Epithelial cell of esophagus (primary cell): ENCODE measurements at regions not wholly inside any gene's neighbourhood (a gene's known extent, or its start where the extent isn't known, plus 50 kb on each side); places are given as distances from the start of the nearest gene placed in this dataset.
"Not testable (repeated sequence)": the region's sequence is repeated elsewhere in the genome, so short reads cannot be mapped to it uniquely, and the experiment has no call there.

Experiments used
- DNase-seq: peaks from one replicate; pipeline ENCODE4 v3.0.0; 2010; ENCODE audit warnings: low read depth
- H3K4me3 ChIP-seq: 2 replicates; pipeline ENCODE4 v1.5.1; 2011; ENCODE audit warnings: mild to moderate bottlenecking, low read length, control low read depth
- TF ChIP-seq, protein P1 (sequence below): IDR thresholded peaks from 2 replicates; pipeline ENCODE4 v1.5.1; 2011; ENCODE audit warnings: low read depth, mild to moderate bottlenecking, low read length, control low read depth, inconsistent platforms; ENCODE audit not compliant: insufficient read depth; ENCODE audit errors: missing control alignments

DNA sequence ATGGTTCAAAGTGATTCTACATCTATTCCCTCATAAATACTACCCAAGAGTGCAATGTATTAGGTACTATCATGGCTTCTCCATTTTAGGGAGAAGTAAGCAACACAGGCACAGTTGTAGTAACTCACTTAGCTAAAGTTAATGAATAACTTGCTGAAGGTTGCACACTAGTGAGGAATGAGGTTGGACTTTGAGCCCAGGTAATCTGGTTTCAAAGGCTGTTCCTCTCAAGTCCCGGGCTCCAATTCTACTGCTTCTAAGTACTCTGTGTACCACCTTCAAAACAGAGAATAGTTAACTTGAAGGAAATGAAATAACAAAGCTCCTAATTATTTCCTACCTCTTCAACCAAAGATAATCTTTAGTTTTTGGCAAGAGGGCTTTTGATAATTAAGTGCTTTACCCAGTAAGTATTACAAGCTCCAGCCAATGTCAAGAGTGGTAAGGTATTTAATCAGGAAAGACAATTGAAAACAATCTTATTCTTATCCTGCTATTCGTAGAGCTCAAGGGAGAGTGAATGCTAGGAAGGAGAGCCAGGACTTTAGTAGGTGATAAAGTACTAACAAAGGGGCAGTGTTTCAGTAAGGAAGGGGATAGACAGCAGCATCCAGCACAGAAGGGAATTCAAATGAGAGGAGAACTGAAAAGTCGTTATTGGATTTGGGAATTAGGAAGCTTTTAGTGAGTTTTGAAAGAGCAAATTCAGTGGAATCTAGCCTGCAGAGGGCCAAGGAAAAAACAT lies 158.2 kb upstream of the PTPRZ1 start:
- H3K4me3 ChIP-seq, result no peak overlapping the region
- TF ChIP-seq, protein P1, sequence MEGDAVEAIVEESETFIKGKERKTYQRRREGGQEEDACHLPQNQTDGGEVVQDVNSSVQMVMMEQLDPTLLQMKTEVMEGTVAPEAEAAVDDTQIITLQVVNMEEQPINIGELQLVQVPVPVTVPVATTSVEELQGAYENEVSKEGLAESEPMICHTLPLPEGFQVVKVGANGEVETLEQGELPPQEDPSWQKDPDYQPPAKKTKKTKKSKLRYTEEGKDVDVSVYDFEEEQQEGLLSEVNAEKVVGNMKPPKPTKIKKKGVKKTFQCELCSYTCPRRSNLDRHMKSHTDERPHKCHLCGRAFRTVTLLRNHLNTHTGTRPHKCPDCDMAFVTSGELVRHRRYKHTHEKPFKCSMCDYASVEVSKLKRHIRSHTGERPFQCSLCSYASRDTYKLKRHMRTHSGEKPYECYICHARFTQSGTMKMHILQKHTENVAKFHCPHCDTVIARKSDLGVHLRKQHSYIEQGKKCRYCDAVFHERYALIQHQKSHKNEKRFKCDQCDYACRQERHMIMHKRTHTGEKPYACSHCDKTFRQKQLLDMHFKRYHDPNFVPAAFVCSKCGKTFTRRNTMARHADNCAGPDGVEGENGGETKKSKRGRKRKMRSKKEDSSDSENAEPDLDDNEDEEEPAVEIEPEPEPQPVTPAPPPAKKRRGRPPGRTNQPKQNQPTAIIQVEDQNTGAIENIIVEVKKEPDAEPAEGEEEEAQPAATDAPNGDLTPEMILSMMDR, result no peak
- DNase-seq, result no peak

DNA sequence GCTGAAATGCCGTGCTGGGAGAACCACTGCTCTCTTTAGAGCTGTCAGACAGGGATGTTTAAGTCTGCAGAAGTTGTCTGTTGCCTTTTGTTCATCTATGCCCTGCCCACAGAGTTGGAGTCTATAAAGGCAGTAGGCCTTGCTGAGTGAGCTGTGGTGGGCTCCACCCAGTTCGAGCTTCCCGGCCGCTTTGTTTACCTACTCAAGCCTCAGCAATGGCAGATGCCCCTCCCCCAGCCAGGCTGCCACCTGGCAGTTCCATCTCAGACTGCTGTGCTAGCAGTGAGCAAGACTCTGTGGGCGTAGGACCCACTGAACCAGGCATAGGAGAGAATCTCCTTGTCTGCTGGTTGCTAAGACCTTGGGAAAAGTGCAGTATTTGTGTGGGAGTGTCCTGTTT lies 160.0 kb upstream of the PTPRZ1 start:
- DNase-seq, result peak; percentile 5

DNA sequence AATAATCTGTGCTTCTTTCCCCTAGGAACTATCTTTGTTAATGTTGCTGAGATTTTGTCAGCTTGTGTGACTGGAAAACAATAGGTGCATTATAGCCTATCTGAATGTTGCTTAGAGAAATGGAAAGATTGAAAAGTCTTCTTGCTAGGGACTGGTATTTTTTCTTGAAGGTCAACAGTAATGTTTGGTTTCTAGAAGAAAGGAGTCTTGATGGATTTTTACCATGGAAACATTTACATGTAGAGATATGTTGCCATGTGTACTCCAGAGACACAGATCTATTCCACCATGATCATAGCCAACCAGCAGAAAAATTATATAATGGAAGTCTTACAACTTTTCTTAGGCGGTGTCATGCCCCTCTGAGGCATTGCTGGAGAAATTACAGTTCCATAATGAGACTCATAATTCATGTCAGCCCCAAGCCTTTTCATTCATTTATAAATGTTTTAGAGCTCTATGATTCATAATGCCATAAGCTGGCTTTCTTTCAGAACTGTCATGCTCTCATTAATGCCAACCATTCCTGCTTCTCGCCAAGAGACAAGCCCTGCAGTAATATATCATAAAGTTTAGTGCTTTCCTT lies 175.1 kb upstream of the PTPRZ1 start:
- no peak overlapping the region for H3K4me3 ChIP-seq
- DNase-seq, result peak; percentile 67
- TF ChIP-seq, protein P1, result no peak

More for the DNA sequence above, 160.0 kb upstream of the PTPRZ1 start:
- H3K4me3 ChIP-seq, result not testable (repeated sequence)

DNA sequence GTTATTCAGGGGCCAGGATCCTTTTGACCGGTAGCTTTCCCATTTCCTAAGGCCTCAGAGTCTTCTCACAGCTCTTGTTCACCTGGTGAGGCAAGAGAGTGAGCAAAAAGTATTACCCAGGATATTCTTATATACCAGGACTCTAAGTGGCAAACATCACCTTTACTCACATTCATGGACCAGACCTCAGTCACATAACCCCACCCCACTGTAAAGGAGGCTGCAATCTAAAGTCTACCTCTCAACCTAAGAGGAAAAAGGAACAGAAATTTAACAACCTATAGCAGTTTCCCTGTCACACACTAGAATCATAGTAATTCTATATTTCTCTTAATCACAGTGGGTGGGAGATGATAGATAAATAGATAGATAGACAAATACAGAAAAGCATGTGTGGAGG lies 176.0 kb upstream of the PTPRZ1 start:
- no peak for DNase-seq
- TF ChIP-seq, protein P1, result no peak
- no peak overlapping the region for H3K4me3 ChIP-seq

DNA sequence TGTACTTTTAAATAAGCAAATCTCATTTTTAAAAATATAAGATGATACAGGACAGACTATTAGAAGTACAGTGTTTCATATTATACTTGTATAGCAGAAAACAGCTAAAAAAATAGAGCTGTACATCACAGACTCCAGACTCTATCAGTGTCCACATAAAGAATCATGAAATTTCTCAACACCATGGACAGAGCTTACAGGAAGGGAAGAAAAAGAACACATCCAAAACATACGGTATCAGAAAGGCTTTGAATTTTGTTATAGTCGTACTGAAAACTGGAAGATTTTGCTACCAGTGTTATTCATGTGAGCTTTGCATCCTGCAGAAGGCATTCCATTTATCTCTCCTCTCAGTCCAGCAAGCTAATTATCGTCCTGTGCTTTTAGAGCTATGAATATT lies 183.2 kb upstream of the PTPRZ1 start:
- H3K4me3 ChIP-seq, result no peak overlapping the region
- no peak for DNase-seq

DNA sequence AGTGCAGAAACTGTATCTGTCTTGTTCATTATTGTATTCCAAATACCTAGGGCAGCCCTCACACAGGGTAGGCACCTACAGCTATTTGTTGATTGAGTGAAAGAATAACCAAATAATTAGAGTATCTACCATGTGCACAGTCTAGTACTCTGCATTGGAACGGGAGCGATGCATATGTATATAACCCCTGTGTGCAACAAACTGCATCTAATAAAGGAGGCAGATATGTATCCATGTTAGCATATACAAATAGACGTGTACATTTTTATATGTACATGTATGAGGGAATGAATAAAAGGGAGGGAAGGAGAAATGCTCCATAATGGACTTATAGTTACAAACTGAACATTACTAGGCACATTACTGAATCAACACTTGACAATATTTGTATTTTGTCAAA lies 191.3 kb upstream of the PTPRZ1 start:
- TF ChIP-seq, protein P1, result no peak
- DNase-seq, result no peak
- H3K4me3 ChIP-seq, result no peak overlapping the region

More for the DNA sequence above, 183.2 kb upstream of the PTPRZ1 start:
- TF ChIP-seq, protein P1, result no peak

DNA sequence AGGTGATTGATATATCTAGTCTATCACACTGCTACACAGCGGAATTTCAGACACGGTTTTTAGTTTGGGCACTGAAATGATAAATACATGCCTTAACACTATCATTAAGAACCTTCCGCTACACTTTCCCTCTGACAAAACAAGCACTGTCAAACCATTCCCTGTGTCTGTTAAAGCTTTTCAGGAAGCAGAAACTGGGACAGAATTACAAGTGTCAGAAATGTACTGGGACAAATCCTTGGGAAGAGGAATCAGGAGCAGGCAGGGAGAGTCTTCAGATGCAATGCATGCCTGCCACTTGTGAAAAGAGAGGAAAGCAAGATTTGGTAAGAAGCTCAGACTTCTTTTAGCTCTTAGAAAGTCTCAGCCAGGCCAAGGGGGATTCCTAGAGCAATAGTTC lies 196.8 kb upstream of the PTPRZ1 start:
- no peak overlapping the region for H3K4me3 ChIP-seq
- DNase-seq, result no peak
- TF ChIP-seq, protein P1, result no peak

DNA sequence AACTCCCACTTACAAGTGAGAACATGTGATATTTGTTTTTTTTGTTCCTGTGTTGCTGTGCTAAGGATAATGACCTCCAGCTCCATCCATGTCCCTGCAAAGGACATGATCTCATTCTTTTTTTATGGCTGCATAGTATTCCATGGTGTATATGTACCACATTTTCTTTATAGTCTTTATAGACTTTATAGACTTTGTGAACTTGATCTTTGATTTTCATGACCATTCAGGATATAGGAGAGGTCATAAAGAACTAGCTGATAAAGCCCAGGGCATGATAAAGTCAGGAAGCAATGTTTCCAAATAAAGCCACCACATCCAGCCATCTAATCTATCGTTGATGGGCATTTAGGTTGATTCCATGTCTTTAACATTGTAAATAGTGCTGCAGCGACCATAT lies 198.5 kb upstream of the PTPRZ1 start:
- not testable (repeated sequence) for H3K4me3 ChIP-seq, DNase-seq
